Osteoblast (primary cell): ENCODE measurements at regions not wholly inside any gene's neighbourhood (a gene's known extent, or its start where the extent isn't known, plus 50 kb on each side); places are given as distances from the start of the nearest gene placed in this dataset. TPM values are rescaled to one million over a fixed set of nuclear protein-coding genes. Genes with fewer than 3 reads are reported as not detected.

Experiments used
- DNase-seq: peaks from one replicate; pipeline ENCODE4 v3.0.0; 2011; ENCODE audit warnings: low spot score, mixed read lengths; ENCODE audit not compliant: insufficient read length; ENCODE audit errors: missing footprints
- H2AFZ ChIP-seq: 2 replicates; pipeline ENCODE4 v1.6.0; 2011; ENCODE audit warnings: mild to moderate bottlenecking, low read length
- H3K27ac ChIP-seq: 2 replicates; pipeline ENCODE4 v1.5.1; 2011; ENCODE audit warnings: mild to moderate bottlenecking, low read depth, low read length, moderate library complexity
- H3K27me3 ChIP-seq: 2 replicates; pipeline ENCODE4 v1.6.0; 2012; ENCODE audit warnings: mild to moderate bottlenecking, control low read depth, inconsistent platforms, low read length, moderate library complexity; ENCODE audit not compliant: insufficient read depth
- H3K36me3 ChIP-seq: 2 replicates; pipeline ENCODE4 v1.5.1; 2011; ENCODE audit warnings: mild to moderate bottlenecking, low read length, control low read depth, moderate library complexity; ENCODE audit not compliant: insufficient read depth
- H3K4me1 ChIP-seq: 2 replicates; pipeline ENCODE4 v1.5.1; 2011; ENCODE audit warnings: mild to moderate bottlenecking, low read length, control low read depth, moderate library complexity; ENCODE audit not compliant: insufficient read depth
- H3K4me2 ChIP-seq: 2 replicates; pipeline ENCODE4 v1.6.0; 2011; ENCODE audit warnings: mild to moderate bottlenecking, low read length; ENCODE audit not compliant: insufficient read depth
- H3K4me3 ChIP-seq: fragments of 200-600 bp; sonication (generic); 3 replicates; pipeline ENCODE4 v1.5.1; 2012; ENCODE audit warnings: mild to moderate bottlenecking, low read length, inconsistent platforms; ENCODE audit not compliant: insufficient read depth
- H3K79me2 ChIP-seq: 2 replicates; pipeline ENCODE4 v1.6.0; 2012; ENCODE audit warnings: mild to moderate bottlenecking, low read length, control low read depth, inconsistent platforms; ENCODE audit not compliant: insufficient read depth
- H3K9me3 ChIP-seq: 2 replicates; pipeline ENCODE4 v1.5.1; 2011; ENCODE audit warnings: low read depth, low read length, control low read depth
- H4K20me1 ChIP-seq: 2 replicates; pipeline ENCODE4 v1.6.0; 2012; ENCODE audit warnings: mild to moderate bottlenecking, low read length, control low read depth; ENCODE audit not compliant: insufficient read depth
- small RNA-seq: library from RNA; depleted of rRNA; stranded (forward); fragments of <200 nt; gene quantifications from one replicate; pipeline ENCODE3, GENCODE V24; 2012
- TF ChIP-seq, protein P1 (sequence below): IDR thresholded peaks from 2 replicates; pipeline ENCODE4 v1.5.1; 2011; ENCODE audit warnings: mild to moderate bottlenecking, low read depth, low read length, moderate library complexity; ENCODE audit errors: extremely low read depth

DNA sequence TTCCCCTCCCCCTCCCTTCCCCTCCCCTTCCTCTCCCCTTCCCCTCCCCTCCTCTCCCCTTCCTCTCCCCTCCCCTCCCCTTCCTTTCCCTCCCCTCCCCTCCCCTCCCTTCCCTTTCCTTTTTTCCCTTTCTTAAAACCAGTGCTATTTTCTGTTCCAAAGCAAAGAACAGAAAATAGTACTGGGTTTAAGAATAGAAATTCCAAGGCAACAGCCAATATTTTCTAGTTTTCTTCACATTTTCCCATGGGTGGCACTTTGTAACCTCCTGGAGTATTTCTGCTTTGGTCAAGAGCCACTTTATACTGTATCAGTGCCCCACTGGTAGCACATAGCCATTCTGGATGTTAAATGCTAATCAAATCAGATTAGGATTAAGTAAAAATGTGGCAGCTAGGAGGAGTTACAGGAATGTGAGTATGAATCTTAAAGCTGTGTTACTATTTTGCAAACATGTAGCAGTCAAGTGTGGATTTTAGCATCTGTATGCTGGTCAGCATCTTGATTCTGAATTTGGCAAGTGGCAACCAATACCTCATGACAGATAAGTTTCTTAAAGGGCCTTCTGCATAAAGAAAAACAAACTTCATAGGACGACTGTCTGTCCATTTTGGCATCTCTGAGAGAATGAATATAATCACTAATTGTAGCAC is 126.4 kb downstream of the CEP57L1 start:
- Histone ChIP-seq H4K20me1 (no peaks in the 10 kb centered on the region), H3K4me3 (no peak overlapping the region), H2AFZ (no peak overlapping the region), H3K27ac (no peak overlapping the region), H3K79me2 (no peaks in the 10 kb centered on the region), H3K9me3 (no peaks in the 10 kb centered on the region), H3K36me3 (no peaks in the 10 kb centered on the region), H3K4me1 (no peaks in the 10 kb centered on the region), H3K27me3 (peaks cover 17% of the 10 kb centered on the region), H3K4me2 (no peak overlapping the region)
- DNase-seq = no peak
- TF ChIP-seq, protein P1, sequence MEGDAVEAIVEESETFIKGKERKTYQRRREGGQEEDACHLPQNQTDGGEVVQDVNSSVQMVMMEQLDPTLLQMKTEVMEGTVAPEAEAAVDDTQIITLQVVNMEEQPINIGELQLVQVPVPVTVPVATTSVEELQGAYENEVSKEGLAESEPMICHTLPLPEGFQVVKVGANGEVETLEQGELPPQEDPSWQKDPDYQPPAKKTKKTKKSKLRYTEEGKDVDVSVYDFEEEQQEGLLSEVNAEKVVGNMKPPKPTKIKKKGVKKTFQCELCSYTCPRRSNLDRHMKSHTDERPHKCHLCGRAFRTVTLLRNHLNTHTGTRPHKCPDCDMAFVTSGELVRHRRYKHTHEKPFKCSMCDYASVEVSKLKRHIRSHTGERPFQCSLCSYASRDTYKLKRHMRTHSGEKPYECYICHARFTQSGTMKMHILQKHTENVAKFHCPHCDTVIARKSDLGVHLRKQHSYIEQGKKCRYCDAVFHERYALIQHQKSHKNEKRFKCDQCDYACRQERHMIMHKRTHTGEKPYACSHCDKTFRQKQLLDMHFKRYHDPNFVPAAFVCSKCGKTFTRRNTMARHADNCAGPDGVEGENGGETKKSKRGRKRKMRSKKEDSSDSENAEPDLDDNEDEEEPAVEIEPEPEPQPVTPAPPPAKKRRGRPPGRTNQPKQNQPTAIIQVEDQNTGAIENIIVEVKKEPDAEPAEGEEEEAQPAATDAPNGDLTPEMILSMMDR = no peak

Small RNAs in the stretch of these regions (small RNA-seq; reads per million reads assigned to genes)
- gene AL359711.1 = not detected
- not detected for gene RNY3P11
